Mesenchymal stem cell (in vitro differentiated cells and primary cell): ENCODE measurements at regions not wholly inside any gene's neighbourhood (a gene's known extent, or its start where the extent isn't known, plus 50 kb on each side); places are given as distances from the start of the nearest gene placed in this dataset.

Source experiments
- DNase-seq: peaks from one replicate; pipeline ENCODE4 v3.0.0-alpha.2; 2013
- H2AFZ ChIP-seq: one replicate; pipeline ENCODE4 v1.6.1; 2013; ENCODE audit warnings: low read depth, mild to moderate bottlenecking, control low read depth, inconsistent platforms, low read length, moderate library complexity
- H2AK5ac ChIP-seq: 2 replicates; pipeline ENCODE4 v1.6.1; 2013; ENCODE audit warnings: low read length, moderate library complexity, mild to moderate bottlenecking, inconsistent platforms; ENCODE audit not compliant: severe bottlenecking
- H2BK120ac ChIP-seq: one replicate; pipeline ENCODE4 v1.6.1; 2013; ENCODE audit warnings: low read depth, mild to moderate bottlenecking, inconsistent platforms, low read length, moderate library complexity
- H2BK12ac ChIP-seq, 2 experiments: one replicate each; pipeline ENCODE4 v1.6.1; 2013; ENCODE audit warnings: inconsistent platforms in 2 of 2, low read length in 2 of 2, mild to moderate bottlenecking in 2 of 2, moderate library complexity in 2 of 2, control low read depth in 1 of 2
- H2BK15ac ChIP-seq: one replicate; pipeline ENCODE4 v1.6.1; 2013; ENCODE audit warnings: mild to moderate bottlenecking, low read depth, inconsistent platforms; ENCODE audit not compliant: poor library complexity, severe bottlenecking
- H2BK5ac ChIP-seq: 2 replicates; pipeline ENCODE4 v1.6.1; 2013; ENCODE audit warnings: low read depth, mild to moderate bottlenecking, low read length, control low read depth, inconsistent platforms; ENCODE audit not compliant: poor library complexity, severe bottlenecking
- H3K14ac ChIP-seq, 2 experiments: one replicate each; pipeline ENCODE4 v1.6.1; 2013; ENCODE audit warnings: inconsistent platforms in 2 of 2, low read length in 2 of 2, control low read depth in 1 of 2, mild to moderate bottlenecking in 1 of 2, moderate library complexity in 1 of 2
- H3K18ac ChIP-seq, 2 experiments: one replicate each; pipeline ENCODE4 v1.6.1; 2013; ENCODE audit warnings: inconsistent platforms in 2 of 2, low read length in 2 of 2, control low read depth in 1 of 2, low read depth in 1 of 2, mild to moderate bottlenecking in 1 of 2
- H3K23ac ChIP-seq, 2 experiments: one replicate each; pipeline ENCODE4 v1.6.1; 2013; ENCODE audit warnings: inconsistent platforms in 2 of 2, low read length in 2 of 2, mild to moderate bottlenecking in 2 of 2, moderate library complexity in 2 of 2, control low read depth in 1 of 2
- H3K27ac ChIP-seq: 2 replicates; pipeline ENCODE4 v1.5.1; 2013; ENCODE audit warnings: mild to moderate bottlenecking, moderate library complexity, low read length, control low read depth, inconsistent platforms; ENCODE audit not compliant: poor library complexity, severe bottlenecking
- H3K27me3 ChIP-seq, 2 experiments: 2 replicates each; pipeline versions ENCODE4 v1.6.1 to v1.7.0; 2013; ENCODE audit warnings: low read length in 2 of 2, mild to moderate bottlenecking in 2 of 2, moderate library complexity in 2 of 2, control low read depth in 1 of 2, inconsistent platforms in 1 of 2; ENCODE audit not compliant: control insufficient read depth in 1 of 2, insufficient read depth in 1 of 2
- H3K36me3 ChIP-seq, 2 experiments: 2 replicates each; pipeline versions ENCODE4 v1.6.1 to v1.7.0; 2013; ENCODE audit warnings: low read length in 2 of 2, control low read depth in 1 of 2, inconsistent platforms in 1 of 2, low read depth in 1 of 2, mild to moderate bottlenecking in 1 of 2; ENCODE audit not compliant: insufficient read depth in 2 of 2, control insufficient read depth in 1 of 2
- H3K4ac ChIP-seq, 2 experiments: one replicate each; pipeline ENCODE4 v1.6.1; 2013; ENCODE audit warnings: inconsistent platforms in 2 of 2, low read length in 2 of 2, mild to moderate bottlenecking in 2 of 2, moderate library complexity in 2 of 2, control low read depth in 1 of 2, low read depth in 1 of 2
- H3K4me1 ChIP-seq: 2 replicates; pipeline ENCODE4 v1.6.1; 2013; ENCODE audit warnings: low read depth, low read length, control low read depth; ENCODE audit not compliant: control insufficient read depth, insufficient read depth
- H3K4me2 ChIP-seq: 2 replicates; pipeline ENCODE4 v1.6.1; 2013; ENCODE audit warnings: low read length, mild to moderate bottlenecking, inconsistent platforms; ENCODE audit not compliant: poor library complexity, severe bottlenecking
- H3K4me3 ChIP-seq, 2 experiments: 2 replicates each; pipeline versions ENCODE4 v1.5.1 to v1.7.0; 2013; ENCODE audit warnings: low read length in 2 of 2, mild to moderate bottlenecking in 2 of 2, control low read depth in 1 of 2, low read depth in 1 of 2; ENCODE audit not compliant: insufficient read depth in 1 of 2
- H3K79me1 ChIP-seq: replicated peaks from 2 replicates; pipeline ENCODE4 v1.6.1; 2013; ENCODE audit warnings: mild to moderate bottlenecking, control low read depth, low read length, inconsistent platforms; ENCODE audit not compliant: poor library complexity, severe bottlenecking
- H3K9ac ChIP-seq: 2 replicates; pipeline ENCODE4 v1.7.0; 2013; ENCODE audit warnings: mild to moderate bottlenecking, low read length, moderate library complexity
- H3K9me3 ChIP-seq: 2 replicates; pipeline ENCODE4 v1.7.0; 2013; ENCODE audit warnings: mild to moderate bottlenecking, low read length; ENCODE audit not compliant: control insufficient read depth
- H4K8ac ChIP-seq: one replicate; pipeline ENCODE4 v1.6.1; 2013; ENCODE audit warnings: inconsistent platforms, mild to moderate bottlenecking, low read length, moderate library complexity
- H4K91ac ChIP-seq: one replicate; pipeline ENCODE4 v1.6.1; 2013; ENCODE audit warnings: mild to moderate bottlenecking, low read length, inconsistent platforms
- WGBS: methylation state at CpG from one replicate; pipeline ENCODE4 v1.1.7; 2013; ENCODE audit warnings: mixed read lengths; 5-methylcytosine and 5-hydroxymethylcytosine counted together

- Histone ChIP-seq H3K9ac (no peak overlapping the region), H3K4ac (no peak overlapping the region), H2AFZ (no peak overlapping the region), H3K4me2 (no peak overlapping the region), H3K27me3 (peaks cover 0 to 3% of the 10 kb centered on the region in 2 experiments), H3K9me3 (no peaks in the 10 kb centered on the region), H2BK120ac (no peak overlapping the region), H3K23ac (no peak overlapping the region), H4K8ac (no peak overlapping the region), H2BK5ac (no peak overlapping the region), H3K27ac (no peak overlapping the region), H3K18ac (no peak overlapping the region), H2AK5ac (no peak overlapping the region), H3K36me3 (no peaks in the 10 kb centered on the region), H3K4me3 (no peak overlapping the region), H4K91ac (no peak overlapping the region), H3K79me1 (no peaks in the 10 kb centered on the region), H2BK12ac (no peak overlapping the region), H2BK15ac (no peak overlapping the region), H3K4me1 (no peaks in the 10 kb centered on the region), H3K14ac (no peak overlapping the region)
- no peak for DNase-seq
- 30% methylated on average over 1 of the region's 2 CpGs for WGBS
Observed at GRCh38 chr20:60428651-60429050, 470.4 kb downstream of the CDH26 start.

- no peak overlapping the region for H3K4me2 ChIP-seq
- no peak overlapping the region for H2BK12ac ChIP-seq
- no peak overlapping the region for H2AFZ ChIP-seq
- WGBS, result 80% methylated on average over 14 of the region's 14 CpGs
- peaks cover 0 to 3% of the 10 kb centered on the region in 2 experiments for H3K27me3 ChIP-seq
- H3K18ac ChIP-seq, result no peak overlapping the region
- H3K4me1 ChIP-seq, result no peaks in the 10 kb centered on the region
- no peak overlapping the region for H2BK120ac ChIP-seq
- no peak overlapping the region for H3K9ac ChIP-seq
- H4K8ac ChIP-seq, result no peak overlapping the region
- no peak overlapping the region for H2BK5ac ChIP-seq
- no peak overlapping the region for H2AK5ac ChIP-seq
- no peak overlapping the region for H3K27ac ChIP-seq
- no peaks in the 10 kb centered on the region for H3K79me1 ChIP-seq
- DNase-seq, result no peak
- no peaks in the 10 kb centered on the region for H3K9me3 ChIP-seq
- H3K36me3 ChIP-seq, result no peaks in the 10 kb centered on the region
- H3K4me3 ChIP-seq, result no peak overlapping the region
- no peak overlapping the region for H2BK15ac ChIP-seq
- H3K23ac ChIP-seq, result no peak overlapping the region
- no peak overlapping the region for H4K91ac ChIP-seq
- H3K14ac ChIP-seq, result no peak overlapping the region
- H3K4ac ChIP-seq, result no peak overlapping the region
Observed at GRCh38 chr20:60430516-60431001, 472.3 kb downstream of the CDH26 start.

GRCh38 chr20:60431349-60431748, 473.1 kb downstream of the CDH26 start:
- H2AK5ac ChIP-seq, result no peak overlapping the region
- no peak overlapping the region for H2BK12ac ChIP-seq
- no peaks in the 10 kb centered on the region for H3K79me1 ChIP-seq
- no peak overlapping the region for H3K27ac ChIP-seq
- H2BK5ac ChIP-seq, result no peak overlapping the region
- H3K27me3 ChIP-seq, result peaks cover 0 to 3% of the 10 kb centered on the region in 2 experiments
- DNase-seq, result no peak
- WGBS, result 52% methylated on average over 5 of the region's 5 CpGs
- H2BK15ac ChIP-seq, result no peak overlapping the region
- no peak overlapping the region for H3K18ac ChIP-seq
- no peak overlapping the region for H3K4me3 ChIP-seq
- H3K9ac ChIP-seq, result no peak overlapping the region
- H3K9me3 ChIP-seq, result no peaks in the 10 kb centered on the region
- H3K4ac ChIP-seq, result no peak overlapping the region
- no peaks in the 10 kb centered on the region for H3K4me1 ChIP-seq
- H4K8ac ChIP-seq, result no peak overlapping the region
- H3K14ac ChIP-seq, result no peak overlapping the region
- no peak overlapping the region for H3K4me2 ChIP-seq
- no peak overlapping the region for H3K23ac ChIP-seq
- H2AFZ ChIP-seq, result no peak overlapping the region
- H3K36me3 ChIP-seq, result no peaks in the 10 kb centered on the region
- H4K91ac ChIP-seq, result no peak overlapping the region
- no peak overlapping the region for H2BK120ac ChIP-seq

DNA sequence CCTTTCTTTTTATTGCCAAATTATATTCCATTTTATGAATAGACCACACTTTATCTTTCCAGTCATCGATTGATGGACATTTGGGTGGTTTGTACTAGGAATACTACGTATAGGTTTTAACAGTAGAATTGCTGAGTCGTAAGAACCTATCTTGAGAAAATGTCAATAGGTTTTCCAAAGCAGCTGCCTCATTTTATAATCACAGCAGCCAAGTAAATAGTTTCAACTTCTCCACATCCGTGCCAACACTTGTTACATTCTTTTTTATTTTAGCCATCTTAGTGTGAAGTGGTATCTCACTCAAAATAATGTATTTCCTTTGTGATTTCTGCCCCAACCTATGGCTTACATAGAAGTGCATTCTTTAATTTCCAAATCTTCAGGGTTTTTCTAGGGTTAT, 479.2 kb downstream of the CDH26 start:
- no peak overlapping the region for H2AFZ ChIP-seq
- H3K9me3 ChIP-seq, result no peaks in the 10 kb centered on the region
- H2BK12ac ChIP-seq, result no peak overlapping the region
- no peak for DNase-seq
- no peaks in the 10 kb centered on the region for H3K4me1 ChIP-seq
- no peaks in the 10 kb centered on the region for H3K36me3 ChIP-seq
- H3K27me3 ChIP-seq, result no peaks in the 10 kb centered on the region
- no peak overlapping the region for H3K23ac ChIP-seq
- no peaks in the 10 kb centered on the region for H3K79me1 ChIP-seq
- H4K91ac ChIP-seq, result no peak overlapping the region
- H2BK15ac ChIP-seq, result no peak overlapping the region
- H2BK120ac ChIP-seq, result no peak overlapping the region
- H3K4me3 ChIP-seq, result no peak overlapping the region
- no peak overlapping the region for H3K4ac ChIP-seq
- H4K8ac ChIP-seq, result no peak overlapping the region
- no peak overlapping the region for H3K18ac ChIP-seq
- H3K14ac ChIP-seq, result no peak overlapping the region
- no peak overlapping the region for H3K27ac ChIP-seq
- H2BK5ac ChIP-seq, result no peak overlapping the region
- no peak overlapping the region for H3K4me2 ChIP-seq
- WGBS, result no CpG with 5 or more reads among the region's 4 CpGs
- no peak overlapping the region for H2AK5ac ChIP-seq
- H3K9ac ChIP-seq, result no peak overlapping the region
